ENCODE measurements at regions not wholly inside any gene's neighbourhood (a gene's known extent, or its start where the extent isn't known, plus 50 kb on each side); places are given as distances from the start of the nearest gene placed in this dataset.

GRCh38 chr3:132088291-132088690 lies 53.5 kb upstream of the CPNE4 start:
- no peak for TF ChIP-seq CTCF (optimal IDR thresholded peaks at IDR 0.05 in 1 of 3, IDR thresholded peaks at IDR 0.05 in 1 of 3, conservative IDR thresholded peaks at IDR 0.05 in 1 of 3; ENCODE audit: extremely low read depth in 1 of 3, insufficient read depth in 2 of 3, low read length in 3 of 3)
- no peak for TF ChIP-seq EZH2 (IDR thresholded peaks at IDR 0.05; ENCODE audit: low read length)

Data from keratinocyte (primary cell).